HG03442 (cell line): ENCODE measurements at regions not wholly inside any gene's neighbourhood (a gene's known extent, or its start where the extent isn't known, plus 50 kb on each side); places are given as distances from the start of the nearest gene placed in this dataset.
"Not testable (repeated sequence)": the region's sequence is repeated elsewhere in the genome, so short reads cannot be mapped to it uniquely, and the experiment has no call there.

ENCODE experiments used
- ATAC-seq: cut with Tn5 transposase; IDR thresholded peaks from one replicate; pipeline ENCODE4 v1.9.1; 2021; ENCODE audit warnings: mild to moderate bottlenecking, moderate library complexity; ENCODE audit not compliant: unreplicated experiment

- peak; percentile 72 for ATAC-seq
Observed at GRCh38 chr15:38002883-38003477, 68.5 kb downstream of the TMCO5A start.

DNA sequence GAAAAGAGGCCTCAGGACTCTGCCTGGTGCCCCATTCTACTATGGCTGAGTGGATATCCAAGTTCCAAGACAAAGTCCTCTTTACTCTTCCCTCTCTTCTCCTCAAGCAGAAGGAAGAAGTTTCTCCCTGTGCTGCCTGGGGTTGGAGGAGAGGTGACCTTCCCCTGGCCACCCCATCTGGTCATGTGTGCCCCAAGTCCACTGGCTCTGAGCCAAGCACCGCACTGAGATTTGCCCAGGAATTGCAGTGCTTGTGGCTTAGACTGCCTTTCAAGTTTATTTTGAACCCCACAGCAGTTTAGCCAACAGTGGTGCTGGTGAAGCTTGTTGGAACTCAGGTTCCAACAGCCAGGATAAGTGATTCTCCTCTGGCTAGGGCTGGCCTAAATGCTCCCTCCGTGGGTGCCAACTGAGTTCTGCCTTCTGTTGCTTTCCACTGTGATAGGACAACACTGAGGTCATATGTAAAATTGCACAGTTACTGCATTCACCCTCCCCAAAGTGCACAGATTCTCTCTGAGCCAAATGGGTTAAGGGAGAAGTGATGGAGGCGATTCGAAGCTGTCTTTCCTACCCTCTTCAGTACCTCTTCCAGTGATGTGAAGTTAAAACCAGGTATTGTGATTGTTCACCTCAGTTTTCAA, 69.9 kb downstream of the TMCO5A start:
- no peak for ATAC-seq

DNA sequence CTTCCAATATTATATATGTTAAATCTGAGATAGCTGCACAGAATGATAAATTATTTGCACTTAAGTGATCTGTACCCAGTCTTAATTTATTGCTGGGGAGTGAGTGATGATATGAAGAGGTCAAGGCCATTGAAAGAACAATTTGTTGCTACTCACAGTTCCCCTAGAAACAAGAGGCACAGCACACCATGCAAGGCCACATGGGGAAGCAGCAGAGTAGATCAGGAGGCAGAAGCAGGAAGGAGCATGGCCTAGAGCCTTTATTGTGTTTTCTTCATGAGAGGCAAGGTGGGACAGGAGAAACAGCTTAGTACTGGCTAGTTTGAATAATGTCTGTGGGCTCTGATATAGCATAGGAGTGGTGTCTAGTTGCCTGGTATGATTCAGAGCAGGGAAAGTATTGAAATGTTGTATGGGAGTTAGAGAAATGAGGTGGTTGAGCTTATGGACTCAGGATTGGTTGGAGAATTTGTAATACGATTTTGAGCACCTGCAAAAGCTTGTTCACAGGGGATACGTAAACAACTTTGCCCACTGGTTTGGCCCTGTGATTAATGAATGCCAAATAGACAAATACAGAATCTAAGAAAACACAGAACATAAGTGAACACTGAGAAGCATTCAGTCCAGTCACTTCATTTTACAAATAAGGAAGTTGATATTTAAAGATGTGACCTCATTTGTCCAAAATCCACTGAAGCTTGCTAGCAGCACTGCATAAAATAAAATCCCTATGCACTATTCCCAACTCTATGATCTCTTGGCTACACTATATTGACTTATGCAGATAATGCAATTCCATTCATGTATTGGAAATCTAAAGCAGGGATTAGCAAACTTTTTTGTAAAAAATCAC, 71.7 kb downstream of the TMCO5A start:
- ATAC-seq, result no peak

GRCh38 chr15:38010395-38010794, 76.0 kb downstream of the TMCO5A start:
- ATAC-seq, result no peak

- no peak for ATAC-seq
Observed at GRCh38 chr15:38012894-38013293, 78.5 kb downstream of the TMCO5A start.

- ATAC-seq, result no peak
Observed at GRCh38 chr15:38017721-38018120, 83.3 kb downstream of the TMCO5A start.

GRCh38 chr15:38019066-38019465, 84.6 kb downstream of the TMCO5A start:
- ATAC-seq, result no peak

DNA sequence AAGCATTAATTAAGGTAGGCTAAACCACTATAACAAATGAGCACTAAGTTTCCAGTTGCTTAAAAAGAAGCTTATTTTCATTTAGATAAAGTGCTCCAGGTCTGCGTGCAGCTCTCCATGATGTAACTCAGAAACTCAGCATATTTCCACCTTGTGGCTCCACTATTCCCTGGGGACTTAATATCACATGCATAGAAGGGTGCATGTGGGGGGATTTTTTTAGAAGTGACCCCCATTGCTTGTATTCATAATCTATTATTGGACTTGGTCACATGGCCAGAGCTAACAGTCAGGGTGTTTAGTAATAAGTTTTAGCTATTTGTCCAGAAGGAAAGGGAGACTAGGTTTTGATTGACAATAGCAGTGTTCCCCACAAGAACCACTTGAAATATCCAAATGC, 86.8 kb downstream of the TMCO5A start:
- peak; percentile 72 for ATAC-seq

DNA sequence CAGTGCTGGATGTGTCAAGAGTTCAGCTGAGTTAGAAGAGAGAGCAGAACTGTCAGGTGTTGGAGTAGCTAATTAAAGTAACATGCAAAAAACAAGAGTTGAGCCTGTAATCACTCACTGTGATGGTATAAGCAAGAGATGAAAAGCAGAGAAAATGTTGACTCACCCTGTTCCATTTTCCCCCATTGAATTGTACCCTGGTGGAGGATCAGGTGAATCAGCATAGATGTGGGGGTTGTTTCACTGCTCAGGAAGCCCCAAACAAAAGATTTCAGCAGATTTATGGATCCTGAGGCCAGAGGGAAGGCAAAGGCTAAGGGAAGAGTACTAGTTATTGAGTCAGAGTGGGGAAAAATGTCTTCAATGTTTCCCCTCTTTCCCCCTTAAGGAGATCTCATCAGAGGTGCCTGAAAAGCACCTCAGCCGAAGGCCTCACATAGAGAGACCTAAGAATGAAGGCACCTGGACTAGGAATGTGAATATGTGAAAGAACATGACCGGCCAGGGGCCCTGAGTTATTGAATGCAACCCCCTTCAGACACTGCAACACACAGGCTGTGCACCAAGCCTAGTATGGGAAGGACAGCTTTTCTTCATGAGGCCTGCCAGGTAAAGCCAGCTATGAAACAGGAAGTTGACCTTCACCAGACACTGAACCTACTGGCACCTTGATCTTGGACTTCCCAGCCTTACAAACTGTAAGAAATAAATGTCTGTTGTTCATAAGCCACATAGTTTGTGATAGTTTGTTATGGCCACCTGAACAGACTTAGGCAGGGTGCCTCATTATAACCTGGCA, 90.1 kb downstream of the TMCO5A start:
- no peak for ATAC-seq

GRCh38 chr15:38025656-38026055, 91.2 kb downstream of the TMCO5A start:
- ATAC-seq, result not testable (repeated sequence)

DNA sequence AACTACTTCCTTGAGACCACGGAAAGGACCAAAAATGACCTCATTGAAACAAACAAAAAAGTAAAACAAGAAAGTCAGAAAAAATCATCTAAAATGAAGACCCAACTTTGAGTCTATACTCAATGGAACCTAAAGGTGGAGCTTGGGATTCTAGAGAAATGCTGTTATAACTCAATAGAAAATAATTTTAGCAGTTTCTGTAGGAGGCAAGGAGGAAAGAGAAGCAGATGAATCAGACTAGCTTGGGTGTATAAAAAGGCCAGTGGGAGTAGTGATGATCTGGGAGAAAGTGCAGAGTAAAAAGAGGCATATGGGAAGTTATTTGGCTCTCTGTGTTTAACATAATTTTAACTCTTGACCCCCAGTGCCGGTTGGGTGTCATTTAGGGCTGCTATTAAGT, 94.4 kb downstream of the TMCO5A start:
- ATAC-seq, result no peak

DNA sequence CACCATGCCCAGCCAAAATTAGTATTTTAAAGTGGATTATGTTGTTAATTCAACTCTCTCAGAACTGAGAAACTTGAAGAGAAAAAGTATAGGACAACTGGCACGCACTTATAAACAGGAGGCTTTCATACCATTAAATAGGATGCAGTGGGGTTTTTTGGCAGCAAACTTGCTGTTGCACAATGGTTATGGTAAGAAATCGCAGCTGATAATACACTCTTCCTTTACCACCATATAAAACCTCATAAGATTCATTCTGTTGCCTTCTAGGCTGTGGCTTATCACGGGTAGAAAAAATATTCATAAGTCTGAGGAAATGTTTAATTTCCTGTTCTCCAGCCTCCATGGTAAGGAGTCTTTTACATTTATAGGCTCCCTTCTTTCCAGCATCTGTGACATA, 95.3 kb downstream of the TMCO5A start:
- no peak for ATAC-seq

DNA sequence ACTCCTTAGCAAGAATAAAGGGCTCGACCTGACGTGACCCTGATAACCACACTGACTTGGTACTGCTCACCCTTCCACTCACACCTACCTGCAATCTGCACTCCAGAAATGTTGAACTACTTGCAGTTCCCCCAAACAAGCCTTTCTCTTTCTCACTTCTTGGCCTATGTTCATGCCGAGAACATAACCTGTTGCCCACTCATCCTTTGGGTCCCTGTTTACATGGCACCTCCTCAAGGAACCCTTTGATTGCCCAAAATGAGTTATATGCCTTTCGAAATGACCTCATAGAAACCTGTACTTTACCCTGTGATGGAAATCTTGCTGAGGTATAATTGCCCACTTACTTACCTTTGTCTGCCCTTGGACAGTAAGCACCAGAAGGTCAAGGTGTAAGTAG, 96.2 kb downstream of the TMCO5A start:
- no peak for ATAC-seq

DNA sequence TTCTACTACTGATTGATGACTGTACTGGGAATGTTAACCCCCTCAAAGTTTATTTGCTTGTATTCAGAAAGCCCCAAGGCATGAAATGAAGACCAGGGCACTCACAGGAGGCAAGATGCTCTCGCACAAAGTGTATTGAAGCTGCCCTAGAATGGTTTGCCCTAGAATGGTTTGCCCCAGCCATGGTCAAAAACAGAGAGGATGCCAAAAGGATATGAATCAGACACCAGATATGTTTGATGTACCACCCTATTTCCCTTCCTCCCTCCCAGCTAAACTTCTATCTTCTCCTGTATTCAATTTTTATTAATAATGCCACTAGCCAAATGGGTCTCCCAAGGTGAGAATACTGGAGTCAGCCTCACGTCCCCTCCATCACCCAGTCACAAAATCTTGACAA, 101.3 kb downstream of the TMCO5A start:
- no peak for ATAC-seq

GRCh38 chr15:38036790-38037338, 102.4 kb downstream of the TMCO5A start:
- no peak for ATAC-seq

GRCh38 chr15:38038659-38039442, 104.4 kb downstream of the TMCO5A start:
- no peak for ATAC-seq

DNA sequence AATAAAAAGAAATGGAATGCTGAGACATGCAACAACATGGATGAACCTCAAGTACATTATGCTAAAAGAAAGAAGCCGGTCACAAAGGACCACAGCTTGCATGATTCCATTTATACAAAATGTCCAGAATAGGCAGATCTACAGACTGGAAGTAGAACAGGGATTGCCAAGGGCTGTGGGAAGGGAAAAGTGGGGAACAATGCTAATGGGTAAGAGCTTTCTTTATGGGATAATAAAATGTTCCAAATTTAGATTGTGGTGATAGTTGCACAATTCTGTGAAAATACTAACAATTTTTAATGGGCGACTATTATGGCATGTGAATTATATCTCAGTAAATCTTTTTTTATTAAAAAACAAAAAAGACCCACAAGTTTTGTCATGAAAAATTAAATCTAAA, 106.2 kb downstream of the TMCO5A start:
- ATAC-seq, result no peak

GRCh38 chr15:38041576-38041975, 107.1 kb downstream of the TMCO5A start:
- ATAC-seq, result no peak

DNA sequence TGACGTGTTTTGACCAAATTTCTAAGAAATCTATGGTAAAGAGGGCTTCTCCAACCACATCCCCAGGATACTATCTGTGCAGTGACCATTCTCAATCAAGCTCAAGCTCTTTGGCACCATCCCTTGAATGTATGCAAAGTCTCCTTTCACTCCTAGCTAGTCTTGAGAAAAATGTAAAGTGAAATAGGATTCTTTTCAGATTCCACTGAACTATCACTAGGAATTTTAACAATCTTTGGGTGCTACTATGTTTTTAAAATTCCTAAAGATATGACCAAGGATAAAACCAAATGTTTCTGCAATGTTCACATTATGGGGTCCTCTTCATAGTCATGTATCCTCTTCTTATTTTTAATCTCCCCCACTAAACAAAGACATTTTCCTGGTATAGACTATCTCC, 107.8 kb downstream of the TMCO5A start:
- ATAC-seq, result no peak
